Stimulated activated effector memory CD8-positive, alpha-beta T cell treated with anti-CD3 and anti-CD28 coated beads, Interleukin-12 subunit alpha, Interleukin-12 subunit beta, amount 100 ng/mL, for 72 hours (primary cell): ENCODE measurements at regions not wholly inside any gene's neighbourhood (a gene's known extent, or its start where the extent isn't known, plus 50 kb on each side); places are given as distances from the start of the nearest gene placed in this dataset.

Experiments
- ATAC-seq: fragments of 150-1000 bp; cut with Tn5 transposase; 2 replicates; pipeline ENCODE4 v1.10.0; 2021
- DNase-seq, 2 donors: peaks; one replicate each; pipeline ENCODE4 v3.0.0; 2021 to 2022; ENCODE audit warnings: low spot score in 2 of 2
- H3K27ac Mint-ChIP-seq: one replicate; pipeline ENCODE4 v1.8.0; 2022; ENCODE audit warnings: mild to moderate bottlenecking, mixed read lengths
- H3K36me3 Mint-ChIP-seq: one replicate; pipeline ENCODE4 v1.8.0; 2022; ENCODE audit warnings: mild to moderate bottlenecking, mixed read lengths
- H3K4me1 Mint-ChIP-seq: one replicate; pipeline ENCODE4 v1.8.0; 2022; ENCODE audit warnings: mixed read lengths
- H3K4me3 Mint-ChIP-seq: one replicate; pipeline ENCODE4 v1.8.0; 2022; ENCODE audit warnings: mild to moderate bottlenecking, mixed read lengths
- H3K9me3 Mint-ChIP-seq: one replicate; pipeline ENCODE4 v1.8.0; 2022; ENCODE audit warnings: mixed read lengths

- Mint-ChIP-seq H3K4me1 (peaks cover 11% of the 10 kb centered on the region), H3K27ac (no peak overlapping the region), H3K9me3 (no peaks in the 10 kb centered on the region), H3K36me3 (no peaks in the 10 kb centered on the region), H3K4me3 (no peak overlapping the region)
- DNase-seq (no peak), ATAC-seq (peak; percentile 43)
Measured at GRCh38 chr2:175567435-175568061, 386.0 kb upstream of the ATP5MC3 start.

- Mint-ChIP-seq H3K4me3 (no peak overlapping the region), H3K36me3 (no peaks in the 10 kb centered on the region), H3K9me3 (no peaks in the 10 kb centered on the region), H3K4me1 (no peaks in the 10 kb centered on the region), H3K27ac (no peak overlapping the region)
- DNase-seq (no peak), ATAC-seq (no peak)
Measured at GRCh38 chr2:175560521-175561169, 379.1 kb upstream of the ATP5MC3 start.

- Mint-ChIP-seq H3K4me1 (no peaks in the 10 kb centered on the region), H3K4me3 (no peak overlapping the region), H3K27ac (no peak overlapping the region), H3K36me3 (no peaks in the 10 kb centered on the region), H3K9me3 (no peaks in the 10 kb centered on the region)
- ATAC-seq (no peak), DNase-seq (no peak)
Measured at GRCh38 chr2:175559613-175560012, 378.1 kb upstream of the ATP5MC3 start.

GRCh38 chr2:175557810-175558377, 376.4 kb upstream of the ATP5MC3 start:
- Mint-ChIP-seq H3K4me3 (no peak overlapping the region), H3K36me3 (no peaks in the 10 kb centered on the region), H3K9me3 (no peaks in the 10 kb centered on the region), H3K27ac (no peak overlapping the region), H3K4me1 (no peaks in the 10 kb centered on the region)
- DNase-seq (no peak), ATAC-seq (peak; percentile 31)

- Mint-ChIP-seq H3K36me3 (no peaks in the 10 kb centered on the region), H3K4me3 (no peak overlapping the region), H3K9me3 (no peaks in the 10 kb centered on the region), H3K4me1 (no peaks in the 10 kb centered on the region), H3K27ac (no peak overlapping the region)
- ATAC-seq (no peak), DNase-seq (no peak)
Measured at GRCh38 chr2:175553910-175554309, 372.4 kb upstream of the ATP5MC3 start.

- Mint-ChIP-seq H3K4me3 (no peak overlapping the region), H3K4me1 (no peaks in the 10 kb centered on the region), H3K9me3 (no peaks in the 10 kb centered on the region), H3K27ac (no peak overlapping the region), H3K36me3 (no peaks in the 10 kb centered on the region)
- ATAC-seq (peak; percentile 42), DNase-seq (no peak)
Measured at GRCh38 chr2:175552902-175553301, 371.4 kb upstream of the ATP5MC3 start.

- no peak for DNase-seq
- Mint-ChIP-seq H3K4me1 (no peaks in the 10 kb centered on the region), H3K27ac (no peak overlapping the region)
Measured at GRCh38 chr2:175540421-175540820, 358.9 kb upstream of the ATP5MC3 start.

GRCh38 chr2:175539122-175539521, 357.6 kb upstream of the ATP5MC3 start:
- ATAC-seq (no peak), DNase-seq (no peak)
- H3K4me1 Mint-ChIP-seq, result no peaks in the 10 kb centered on the region
- H3K9me3 Mint-ChIP-seq, result peaks cover 11% of the 10 kb centered on the region
- H3K36me3 Mint-ChIP-seq, result no peaks in the 10 kb centered on the region
- no peak overlapping the region for H3K27ac Mint-ChIP-seq
- no peak overlapping the region for H3K4me3 Mint-ChIP-seq

More at GRCh38 chr2:175540421-175540820, 358.9 kb upstream of the ATP5MC3 start:
- Mint-ChIP-seq H3K36me3 (no peaks in the 10 kb centered on the region), H3K9me3 (peaks cover 11% of the 10 kb centered on the region), H3K4me3 (no peak overlapping the region)
- no peak for ATAC-seq

- Mint-ChIP-seq H3K36me3 (no peaks in the 10 kb centered on the region), H3K27ac (no peak overlapping the region), H3K4me1 (no peaks in the 10 kb centered on the region), H3K4me3 (no peak overlapping the region), H3K9me3 (peaks cover 2% of the 10 kb centered on the region)
- ATAC-seq, result no peak
- DNase-seq, result no peak
Measured at GRCh38 chr2:175536059-175536458, 354.5 kb upstream of the ATP5MC3 start.

GRCh38 chr2:175535631-175536030, 354.1 kb upstream of the ATP5MC3 start:
- no peak overlapping the region for H3K27ac Mint-ChIP-seq
- no peaks in the 10 kb centered on the region for H3K4me1 Mint-ChIP-seq
- H3K4me3 Mint-ChIP-seq, result no peak overlapping the region
- peaks cover 2% of the 10 kb centered on the region for H3K9me3 Mint-ChIP-seq
- ATAC-seq (no peak), DNase-seq (no peak)
- no peaks in the 10 kb centered on the region for H3K36me3 Mint-ChIP-seq

- H3K9me3 Mint-ChIP-seq, result no peaks in the 10 kb centered on the region
- no peaks in the 10 kb centered on the region for H3K36me3 Mint-ChIP-seq
- H3K4me3 Mint-ChIP-seq, result no peak overlapping the region
- no peaks in the 10 kb centered on the region for H3K4me1 Mint-ChIP-seq
- ATAC-seq, result no peak
- H3K27ac Mint-ChIP-seq, result no peak overlapping the region
- DNase-seq, result no peak
Measured at GRCh38 chr2:175525975-175526374, 344.5 kb upstream of the ATP5MC3 start.

GRCh38 chr2:175523001-175523400, 341.5 kb upstream of the ATP5MC3 start:
- H3K4me1 Mint-ChIP-seq, result no peaks in the 10 kb centered on the region
- H3K4me3 Mint-ChIP-seq, result no peak overlapping the region
- H3K9me3 Mint-ChIP-seq, result no peaks in the 10 kb centered on the region
- DNase-seq, result no peak
- H3K36me3 Mint-ChIP-seq, result no peaks in the 10 kb centered on the region
- no peak for ATAC-seq
- no peak overlapping the region for H3K27ac Mint-ChIP-seq

GRCh38 chr2:175518206-175518605, 336.7 kb upstream of the ATP5MC3 start:
- Mint-ChIP-seq H3K4me1 (no peaks in the 10 kb centered on the region), H3K36me3 (no peaks in the 10 kb centered on the region), H3K27ac (no peak overlapping the region), H3K9me3 (no peaks in the 10 kb centered on the region), H3K4me3 (no peak overlapping the region)
- no peak for ATAC-seq
- no peak for DNase-seq

GRCh38 chr2:175516555-175516954, 335.0 kb upstream of the ATP5MC3 start:
- H3K4me1 Mint-ChIP-seq, result no peaks in the 10 kb centered on the region
- peaks cover 4% of the 10 kb centered on the region for H3K9me3 Mint-ChIP-seq
- ATAC-seq (no peak), DNase-seq (no peak)
- no peak overlapping the region for H3K27ac Mint-ChIP-seq
- no peaks in the 10 kb centered on the region for H3K36me3 Mint-ChIP-seq
- no peak overlapping the region for H3K4me3 Mint-ChIP-seq

- no peak overlapping the region for H3K4me3 Mint-ChIP-seq
Measured at GRCh38 chr2:175500255-175500654, 318.7 kb upstream of the ATP5MC3 start.

GRCh38 chr2:175490360-175490791, 308.9 kb upstream of the ATP5MC3 start:
- Mint-ChIP-seq H3K4me1 (no peaks in the 10 kb centered on the region), H3K9me3 (peaks cover 8% of the 10 kb centered on the region), H3K36me3 (no peaks in the 10 kb centered on the region), H3K4me3 (no peak overlapping the region), H3K27ac (no peak overlapping the region)
- ATAC-seq, result no peak
- DNase-seq, result no peak

More at GRCh38 chr2:175500255-175500654, 318.7 kb upstream of the ATP5MC3 start:
- no peaks in the 10 kb centered on the region for H3K4me1 Mint-ChIP-seq
- ATAC-seq (no peak), DNase-seq (no peak)
- no peak overlapping the region for H3K27ac Mint-ChIP-seq
- H3K9me3 Mint-ChIP-seq, result peaks cover 13% of the 10 kb centered on the region
- no peaks in the 10 kb centered on the region for H3K36me3 Mint-ChIP-seq
